GM23338 (cell line): ENCODE measurements at regions not wholly inside any gene's neighbourhood (a gene's known extent, or its start where the extent isn't known, plus 50 kb on each side); places are given as distances from the start of the nearest gene placed in this dataset.

Experiments
- ATAC-seq: fragments of 200-7000 bp; cut with Tn5 transposase; 3 replicates; pipeline ENCODE4 v1.9.1; 2020
- DNase-seq: peaks from one replicate; pipeline ENCODE4 v3.0.0-alpha.2; 2015; ENCODE audit warnings: low spot score
- H2AFZ ChIP-seq: fragments of 200-600 bp; sonication (generic); 2 replicates; pipeline ENCODE4 v1.8.0; 2016; ENCODE audit warnings: antibody characterized with exemption, mild to moderate bottlenecking, moderate library complexity
- H3F3A ChIP-seq: fragments of 200-600 bp; sonication (generic); replicated peaks from 2 replicates; pipeline ENCODE4 v1.8.0; 2017; ENCODE audit warnings: antibody characterized with exemption, mixed run types, low read depth
- H3K27ac ChIP-seq: fragments of 200-600 bp; sonication (generic); 2 replicates; pipeline ENCODE4 v1.6.1; 2016; ENCODE audit warnings: low read depth
- H3K27me3 ChIP-seq: fragments of 200-600 bp; sonication (generic); 2 replicates; pipeline ENCODE4 v1.8.0; 2016; ENCODE audit warnings: mild to moderate bottlenecking, mixed run types, moderate library complexity; ENCODE audit not compliant: insufficient read depth
- H3K36me3 ChIP-seq: fragments of 200-600 bp; sonication (generic); 2 replicates; pipeline ENCODE4 v1.8.0; 2016; ENCODE audit warnings: mild to moderate bottlenecking; ENCODE audit not compliant: insufficient read depth
- H3K4me1 ChIP-seq: fragments of 200-600 bp; sonication (generic); 2 replicates; pipeline ENCODE4 v1.8.0; 2016; ENCODE audit warnings: mild to moderate bottlenecking, moderate library complexity; ENCODE audit not compliant: insufficient read depth
- H3K4me2 ChIP-seq: fragments of 200-600 bp; sonication (generic); 2 replicates; pipeline ENCODE4 v1.7.1; 2017; ENCODE audit warnings: mixed run types
- H3K4me3 ChIP-seq: fragments of 200-600 bp; sonication (generic); 2 replicates; pipeline ENCODE4 v1.6.1; 2016; ENCODE audit warnings: mixed run types
- H3K79me2 ChIP-seq: fragments of 200-600 bp; sonication (generic); replicated peaks from 2 replicates; pipeline ENCODE4 v1.8.0; 2017; ENCODE audit warnings: mild to moderate bottlenecking; ENCODE audit not compliant: insufficient read depth
- H3K9me2 ChIP-seq: fragments of 200-600 bp; sonication (generic); 2 replicates; pipeline ENCODE4 v1.8.0; 2017; ENCODE audit not compliant: insufficient read depth
- H4K20me1 ChIP-seq: fragments of 200-600 bp; sonication (generic); replicated peaks from 2 replicates; pipeline ENCODE4 v1.8.0; 2017; ENCODE audit warnings: mild to moderate bottlenecking; ENCODE audit not compliant: insufficient read depth
- H3K27ac Mint-ChIP-seq: 2 replicates; pipeline ENCODE4 v1.8.0; 2020; ENCODE audit warnings: inconsistent platforms, mild to moderate bottlenecking, moderate library complexity, mixed read lengths
- H3K27me3 Mint-ChIP-seq: 3 replicates; pipeline ENCODE4 v1.8.0; 2022; ENCODE audit warnings: low read depth, mild to moderate bottlenecking, moderate library complexity, mixed read lengths, inconsistent platforms; ENCODE audit not compliant: insufficient read depth, poor library complexity
- H3K36me3 Mint-ChIP-seq: 3 replicates; pipeline ENCODE4 v1.8.0; 2021; ENCODE audit warnings: low read depth, mild to moderate bottlenecking, inconsistent platforms, moderate library complexity, mixed read lengths
- H3K4me1 Mint-ChIP-seq: 3 replicates; pipeline ENCODE4 v1.8.0; 2020; ENCODE audit warnings: mild to moderate bottlenecking, inconsistent platforms, mixed read lengths
- H3K4me3 Mint-ChIP-seq: 3 replicates; pipeline ENCODE4 v1.8.0; 2021; ENCODE audit warnings: moderate library complexity, mild to moderate bottlenecking, inconsistent platforms, mixed read lengths
- H3K9me3 Mint-ChIP-seq: 3 replicates; pipeline ENCODE4 v1.8.0; 2020; ENCODE audit warnings: moderate library complexity, mild to moderate bottlenecking, inconsistent platforms, mixed read lengths
- CREB1 ChIP-seq: fragments of 250-450 bp; sonication (Bioruptor Pico); IDR thresholded peaks from 2 replicates; pipeline ENCODE4 v1.5.0; 2020; ENCODE audit warnings: low read depth, mild to moderate bottlenecking, moderate library complexity
- EZH2phosphoT487 ChIP-seq: fragments of 200-600 bp; sonication (generic); IDR thresholded peaks from one replicate; pipeline ENCODE4 v1.8.1; 2018; ENCODE audit warnings: antibody characterized with exemption; ENCODE audit not compliant: unreplicated experiment
- JUNB ChIP-seq: IDR thresholded peaks from one replicate; pipeline ENCODE4 v1.6.1; 2016; ENCODE audit warnings: antibody characterized with exemption; ENCODE audit not compliant: unreplicated experiment
- NANOG ChIP-seq: IDR thresholded peaks from 2 replicates; pipeline ENCODE4 v1.6.1; 2016; ENCODE audit warnings: antibody characterized with exemption, borderline replicate concordance
- POLR2AphosphoS5 ChIP-seq: IDR thresholded peaks from 2 replicates; pipeline ENCODE4 v1.6.1; 2016; ENCODE audit warnings: antibody characterized with exemption, low read depth
- STAT1 ChIP-seq: IDR thresholded peaks from one replicate; pipeline ENCODE4 v1.6.1; 2016; ENCODE audit warnings: antibody characterized with exemption; ENCODE audit not compliant: unreplicated experiment
- ZNF331 ChIP-seq: fragments of 250-450 bp; sonication (Bioruptor Pico); IDR thresholded peaks from 2 replicates; pipeline ENCODE4 v1.5.0; 2020; ENCODE audit warnings: low read depth, mild to moderate bottlenecking, moderate library complexity
- TF ChIP-seq, protein P1 (sequence below): IDR thresholded peaks from one replicate; pipeline ENCODE4 v1.6.1; 2018; ENCODE audit warnings: antibody characterized with exemption; ENCODE audit not compliant: unreplicated experiment
- TF ChIP-seq, protein P2 (sequence below), 2 experiments: fragments of 200-600 bp in 1 of 2; sonication (generic) in 1 of 2; conservative IDR thresholded peaks; 2 replicates each; pipeline versions ENCODE4 v1.5.1 to v1.6.1; 2016 to 2017; ENCODE audit warnings: antibody characterized with exemption in 2 of 2, low read depth in 2 of 2, mild to moderate bottlenecking in 2 of 2, moderate library complexity in 1 of 2
- TF ChIP-seq, protein P3 (sequence below): fragments of 250-450 bp; sonication (Bioruptor Pico); IDR thresholded peaks from 2 replicates; pipeline ENCODE4 v1.5.0; 2020; ENCODE audit warnings: mild to moderate bottlenecking, moderate library complexity

DNA sequence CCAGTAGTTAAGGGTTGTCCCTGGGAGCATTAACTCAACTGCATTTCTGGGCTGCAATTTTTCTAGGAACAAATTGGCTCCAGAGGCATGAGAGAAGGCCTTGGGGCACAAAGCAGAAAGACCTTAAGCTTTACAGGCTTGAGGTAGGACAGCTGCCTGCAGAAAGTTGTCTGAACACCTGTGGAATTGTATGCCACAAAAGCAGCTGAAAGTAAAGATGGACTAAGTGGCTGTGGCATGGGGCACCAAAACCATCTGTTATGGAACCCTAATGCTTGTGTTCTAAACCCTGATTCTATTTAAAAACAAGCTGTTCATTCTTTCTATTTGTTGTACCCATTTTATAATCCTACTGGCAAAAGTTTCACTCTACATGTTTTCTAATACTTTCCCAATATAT lies 515.2 kb downstream of the GLUD2 start:
- no peak for DNase-seq
- Histone ChIP-seq H3K4me1 (no peaks in the 10 kb centered on the region), H3K27ac (no peak overlapping the region), H2AFZ (no peak overlapping the region), H3K4me2 (no peak overlapping the region), H4K20me1 (no peaks in the 10 kb centered on the region), H3K79me2 (no peaks in the 10 kb centered on the region), H3K36me3 (no peaks in the 10 kb centered on the region), H3K27me3 (no peaks in the 10 kb centered on the region), H3K9me2 (no peaks in the 10 kb centered on the region), H3F3A (no peaks in the 10 kb centered on the region), H3K4me3 (no peak overlapping the region)
- TF ChIP-seq ZNF331 (CRISPR knock-in tag) (no peak), NANOG (no peak), STAT1 (no peak), JUNB (no peak), POLR2AphosphoS5 (no peak), EZH2phosphoT487 (no peak), CREB1 (CRISPR knock-in tag) (no peak)
- TF ChIP-seq, protein P1, sequence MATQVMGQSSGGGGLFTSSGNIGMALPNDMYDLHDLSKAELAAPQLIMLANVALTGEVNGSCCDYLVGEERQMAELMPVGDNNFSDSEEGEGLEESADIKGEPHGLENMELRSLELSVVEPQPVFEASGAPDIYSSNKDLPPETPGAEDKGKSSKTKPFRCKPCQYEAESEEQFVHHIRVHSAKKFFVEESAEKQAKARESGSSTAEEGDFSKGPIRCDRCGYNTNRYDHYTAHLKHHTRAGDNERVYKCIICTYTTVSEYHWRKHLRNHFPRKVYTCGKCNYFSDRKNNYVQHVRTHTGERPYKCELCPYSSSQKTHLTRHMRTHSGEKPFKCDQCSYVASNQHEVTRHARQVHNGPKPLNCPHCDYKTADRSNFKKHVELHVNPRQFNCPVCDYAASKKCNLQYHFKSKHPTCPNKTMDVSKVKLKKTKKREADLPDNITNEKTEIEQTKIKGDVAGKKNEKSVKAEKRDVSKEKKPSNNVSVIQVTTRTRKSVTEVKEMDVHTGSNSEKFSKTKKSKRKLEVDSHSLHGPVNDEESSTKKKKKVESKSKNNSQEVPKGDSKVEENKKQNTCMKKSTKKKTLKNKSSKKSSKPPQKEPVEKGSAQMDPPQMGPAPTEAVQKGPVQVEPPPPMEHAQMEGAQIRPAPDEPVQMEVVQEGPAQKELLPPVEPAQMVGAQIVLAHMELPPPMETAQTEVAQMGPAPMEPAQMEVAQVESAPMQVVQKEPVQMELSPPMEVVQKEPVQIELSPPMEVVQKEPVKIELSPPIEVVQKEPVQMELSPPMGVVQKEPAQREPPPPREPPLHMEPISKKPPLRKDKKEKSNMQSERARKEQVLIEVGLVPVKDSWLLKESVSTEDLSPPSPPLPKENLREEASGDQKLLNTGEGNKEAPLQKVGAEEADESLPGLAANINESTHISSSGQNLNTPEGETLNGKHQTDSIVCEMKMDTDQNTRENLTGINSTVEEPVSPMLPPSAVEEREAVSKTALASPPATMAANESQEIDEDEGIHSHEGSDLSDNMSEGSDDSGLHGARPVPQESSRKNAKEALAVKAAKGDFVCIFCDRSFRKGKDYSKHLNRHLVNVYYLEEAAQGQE: no peak
- TF ChIP-seq, protein P2, sequence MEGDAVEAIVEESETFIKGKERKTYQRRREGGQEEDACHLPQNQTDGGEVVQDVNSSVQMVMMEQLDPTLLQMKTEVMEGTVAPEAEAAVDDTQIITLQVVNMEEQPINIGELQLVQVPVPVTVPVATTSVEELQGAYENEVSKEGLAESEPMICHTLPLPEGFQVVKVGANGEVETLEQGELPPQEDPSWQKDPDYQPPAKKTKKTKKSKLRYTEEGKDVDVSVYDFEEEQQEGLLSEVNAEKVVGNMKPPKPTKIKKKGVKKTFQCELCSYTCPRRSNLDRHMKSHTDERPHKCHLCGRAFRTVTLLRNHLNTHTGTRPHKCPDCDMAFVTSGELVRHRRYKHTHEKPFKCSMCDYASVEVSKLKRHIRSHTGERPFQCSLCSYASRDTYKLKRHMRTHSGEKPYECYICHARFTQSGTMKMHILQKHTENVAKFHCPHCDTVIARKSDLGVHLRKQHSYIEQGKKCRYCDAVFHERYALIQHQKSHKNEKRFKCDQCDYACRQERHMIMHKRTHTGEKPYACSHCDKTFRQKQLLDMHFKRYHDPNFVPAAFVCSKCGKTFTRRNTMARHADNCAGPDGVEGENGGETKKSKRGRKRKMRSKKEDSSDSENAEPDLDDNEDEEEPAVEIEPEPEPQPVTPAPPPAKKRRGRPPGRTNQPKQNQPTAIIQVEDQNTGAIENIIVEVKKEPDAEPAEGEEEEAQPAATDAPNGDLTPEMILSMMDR (conservative IDR thresholded peaks at IDR 0.05; ENCODE audit: low read depth in 2 of 2): no peak
- TF ChIP-seq, protein P3, sequence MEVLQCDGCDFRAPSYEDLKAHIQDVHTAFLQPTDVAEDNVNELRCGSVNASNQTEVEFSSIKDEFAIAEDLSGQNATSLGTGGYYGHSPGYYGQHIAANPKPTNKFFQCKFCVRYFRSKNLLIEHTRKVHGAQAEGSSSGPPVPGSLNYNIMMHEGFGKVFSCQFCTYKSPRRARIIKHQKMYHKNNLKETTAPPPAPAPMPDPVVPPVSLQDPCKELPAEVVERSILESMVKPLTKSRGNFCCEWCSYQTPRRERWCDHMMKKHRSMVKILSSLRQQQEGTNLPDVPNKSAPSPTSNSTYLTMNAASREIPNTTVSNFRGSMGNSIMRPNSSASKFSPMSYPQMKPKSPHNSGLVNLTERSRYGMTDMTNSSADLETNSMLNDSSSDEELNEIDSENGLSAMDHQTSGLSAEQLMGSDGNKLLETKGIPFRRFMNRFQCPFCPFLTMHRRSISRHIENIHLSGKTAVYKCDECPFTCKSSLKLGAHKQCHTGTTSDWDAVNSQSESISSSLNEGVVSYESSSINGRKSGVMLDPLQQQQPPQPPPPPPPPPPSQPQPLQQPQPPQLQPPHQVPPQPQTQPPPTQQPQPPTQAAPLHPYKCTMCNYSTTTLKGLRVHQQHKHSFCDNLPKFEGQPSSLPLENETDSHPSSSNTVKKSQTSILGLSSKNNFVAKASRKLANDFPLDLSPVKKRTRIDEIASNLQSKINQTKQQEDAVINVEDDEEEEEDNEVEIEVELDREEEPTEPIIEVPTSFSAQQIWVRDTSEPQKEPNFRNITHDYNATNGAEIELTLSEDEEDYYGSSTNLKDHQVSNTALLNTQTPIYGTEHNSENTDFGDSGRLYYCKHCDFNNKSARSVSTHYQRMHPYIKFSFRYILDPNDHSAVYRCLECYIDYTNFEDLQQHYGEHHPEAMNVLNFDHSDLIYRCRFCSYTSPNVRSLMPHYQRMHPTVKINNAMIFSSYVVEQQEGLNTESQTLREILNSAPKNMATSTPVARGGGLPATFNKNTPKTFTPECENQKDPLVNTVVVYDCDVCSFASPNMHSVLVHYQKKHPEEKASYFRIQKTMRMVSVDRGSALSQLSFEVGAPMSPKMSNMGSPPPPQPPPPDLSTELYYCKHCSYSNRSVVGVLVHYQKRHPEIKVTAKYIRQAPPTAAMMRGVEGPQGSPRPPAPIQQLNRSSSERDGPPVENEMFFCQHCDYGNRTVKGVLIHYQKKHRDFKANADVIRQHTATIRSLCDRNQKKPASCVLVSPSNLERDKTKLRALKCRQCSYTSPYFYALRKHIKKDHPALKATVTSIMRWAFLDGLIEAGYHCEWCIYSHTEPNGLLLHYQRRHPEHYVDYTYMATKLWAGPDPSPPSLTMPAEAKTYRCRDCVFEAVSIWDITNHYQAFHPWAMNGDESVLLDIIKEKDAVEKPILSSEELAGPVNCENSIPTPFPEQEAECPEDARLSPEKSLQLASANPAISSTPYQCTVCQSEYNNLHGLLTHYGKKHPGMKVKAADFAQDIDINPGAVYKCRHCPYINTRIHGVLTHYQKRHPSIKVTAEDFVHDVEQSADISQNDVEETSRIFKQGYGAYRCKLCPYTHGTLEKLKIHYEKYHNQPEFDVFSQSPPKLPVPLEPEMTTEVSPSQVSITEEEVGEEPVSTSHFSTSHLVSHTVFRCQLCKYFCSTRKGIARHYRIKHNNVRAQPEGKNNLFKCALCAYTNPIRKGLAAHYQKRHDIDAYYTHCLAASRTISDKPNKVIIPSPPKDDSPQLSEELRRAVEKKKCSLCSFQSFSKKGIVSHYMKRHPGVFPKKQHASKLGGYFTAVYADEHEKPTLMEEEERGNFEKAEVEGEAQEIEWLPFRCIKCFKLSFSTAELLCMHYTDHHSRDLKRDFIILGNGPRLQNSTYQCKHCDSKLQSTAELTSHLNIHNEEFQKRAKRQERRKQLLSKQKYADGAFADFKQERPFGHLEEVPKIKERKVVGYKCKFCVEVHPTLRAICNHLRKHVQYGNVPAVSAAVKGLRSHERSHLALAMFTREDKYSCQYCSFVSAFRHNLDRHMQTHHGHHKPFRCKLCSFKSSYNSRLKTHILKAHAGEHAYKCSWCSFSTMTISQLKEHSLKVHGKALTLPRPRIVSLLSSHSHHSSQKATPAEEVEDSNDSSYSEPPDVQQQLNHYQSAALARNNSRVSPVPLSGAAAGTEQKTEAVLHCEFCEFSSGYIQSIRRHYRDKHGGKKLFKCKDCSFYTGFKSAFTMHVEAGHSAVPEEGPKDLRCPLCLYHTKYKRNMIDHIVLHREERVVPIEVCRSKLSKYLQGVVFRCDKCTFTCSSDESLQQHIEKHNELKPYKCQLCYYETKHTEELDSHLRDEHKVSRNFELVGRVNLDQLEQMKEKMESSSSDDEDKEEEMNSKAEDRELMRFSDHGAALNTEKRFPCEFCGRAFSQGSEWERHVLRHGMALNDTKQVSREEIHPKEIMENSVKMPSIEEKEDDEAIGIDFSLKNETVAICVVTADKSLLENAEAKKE (CRISPR knock-in tag): no peak
- H3K4me3 Mint-ChIP-seq: no peak overlapping the region
- H3K36me3 Mint-ChIP-seq: no peaks in the 10 kb centered on the region
- peaks cover 2% of the 10 kb centered on the region; the same call in 1 of the 3 replicates for H3K4me1 Mint-ChIP-seq
- H3K27ac Mint-ChIP-seq: no peak overlapping the region
- no peaks in the 10 kb centered on the region for H3K27me3 Mint-ChIP-seq
- no peak for ATAC-seq
- H3K9me3 Mint-ChIP-seq: no peaks in the 10 kb centered on the region
